ENCODE measurements at regions not wholly inside any gene's neighbourhood (a gene's known extent, or its start where the extent isn't known, plus 50 kb on each side); places are given as distances from the start of the nearest gene placed in this dataset.
"Not testable (repeated sequence)": the region's sequence is repeated elsewhere in the genome, so short reads cannot be mapped to it uniquely, and the experiment has no call there.

- no peak for DNase-seq
Measured at GRCh38 chr13:90585392-90585791, 762.1 kb upstream of the MIR17HG start.

GRCh38 chr13:90591260-90591926, 756.1 kb upstream of the MIR17HG start:
- DNase-seq, result no peak

GRCh38 chr13:90591927-90592268, 755.6 kb upstream of the MIR17HG start:
- DNase-seq, result no peak

GRCh38 chr13:90592943-90593342, 754.5 kb upstream of the MIR17HG start:
- no peak for DNase-seq

- DNase-seq, result no peak
Measured at GRCh38 chr13:90594681-90595080, 752.8 kb upstream of the MIR17HG start.

GRCh38 chr13:90605664-90606063, 741.8 kb upstream of the MIR17HG start:
- no peak for DNase-seq

- DNase-seq, result not testable (repeated sequence)
Measured at GRCh38 chr13:90606921-90607320, 740.6 kb upstream of the MIR17HG start.

- DNase-seq, result no peak
Measured at GRCh38 chr13:90612391-90612790, 735.1 kb upstream of the MIR17HG start.

- DNase-seq, result no peak
Measured at GRCh38 chr13:90613076-90613795, 734.3 kb upstream of the MIR17HG start.

GRCh38 chr13:90615236-90615635, 732.3 kb upstream of the MIR17HG start:
- DNase-seq, result no peak

GRCh38 chr13:90615767-90616166, 731.7 kb upstream of the MIR17HG start:
- DNase-seq, result no peak

GRCh38 chr13:90618133-90618532, 729.4 kb upstream of the MIR17HG start:
- no peak for DNase-seq

- no peak for DNase-seq
Measured at GRCh38 chr13:90622541-90622940, 724.9 kb upstream of the MIR17HG start.

GRCh38 chr13:90623318-90624011, 724.0 kb upstream of the MIR17HG start:
- no peak for DNase-seq

- DNase-seq, result no peak
Measured at GRCh38 chr13:90627813-90628212, 719.7 kb upstream of the MIR17HG start.

- no peak for DNase-seq
Measured at GRCh38 chr13:90628471-90628870, 719.0 kb upstream of the MIR17HG start.

GRCh38 chr13:90630716-90631115, 716.8 kb upstream of the MIR17HG start:
- DNase-seq, result no peak

GRCh38 chr13:90632184-90632583, 715.3 kb upstream of the MIR17HG start:
- DNase-seq, result no peak

- no peak for DNase-seq
Measured at GRCh38 chr13:90633849-90634248, 713.6 kb upstream of the MIR17HG start.

- no peak for DNase-seq
Measured at GRCh38 chr13:90640976-90641375, 706.5 kb upstream of the MIR17HG start.

- DNase-seq, result no peak
Measured at GRCh38 chr13:90641884-90642283, 705.6 kb upstream of the MIR17HG start.

GRCh38 chr13:90645582-90645981, 701.9 kb upstream of the MIR17HG start:
- no peak for DNase-seq

GRCh38 chr13:90648497-90648896, 699.0 kb upstream of the MIR17HG start:
- no peak for DNase-seq

GRCh38 chr13:90652036-90652435, 695.5 kb upstream of the MIR17HG start:
- no peak for DNase-seq

Data from CD4-positive, alpha-beta T cell treated with Interleukin-6 for 4 hours (primary cell).